GM18517 (cell line): ENCODE measurements at regions not wholly inside any gene's neighbourhood (a gene's known extent, or its start where the extent isn't known, plus 50 kb on each side); places are given as distances from the start of the nearest gene placed in this dataset.
A peak's percentile ranks its signal among the peaks of the same experiment; 100 is the strongest.
"Not testable (repeated sequence)": the region's sequence is repeated elsewhere in the genome, so short reads cannot be mapped to it uniquely, and the experiment has no call there.

Source experiments
- ATAC-seq: cut with Tn5 transposase; IDR thresholded peaks from one replicate; pipeline ENCODE4 v1.9.1; 2021; ENCODE audit warnings: mild to moderate bottlenecking, moderate library complexity; ENCODE audit not compliant: unreplicated experiment

DNA sequence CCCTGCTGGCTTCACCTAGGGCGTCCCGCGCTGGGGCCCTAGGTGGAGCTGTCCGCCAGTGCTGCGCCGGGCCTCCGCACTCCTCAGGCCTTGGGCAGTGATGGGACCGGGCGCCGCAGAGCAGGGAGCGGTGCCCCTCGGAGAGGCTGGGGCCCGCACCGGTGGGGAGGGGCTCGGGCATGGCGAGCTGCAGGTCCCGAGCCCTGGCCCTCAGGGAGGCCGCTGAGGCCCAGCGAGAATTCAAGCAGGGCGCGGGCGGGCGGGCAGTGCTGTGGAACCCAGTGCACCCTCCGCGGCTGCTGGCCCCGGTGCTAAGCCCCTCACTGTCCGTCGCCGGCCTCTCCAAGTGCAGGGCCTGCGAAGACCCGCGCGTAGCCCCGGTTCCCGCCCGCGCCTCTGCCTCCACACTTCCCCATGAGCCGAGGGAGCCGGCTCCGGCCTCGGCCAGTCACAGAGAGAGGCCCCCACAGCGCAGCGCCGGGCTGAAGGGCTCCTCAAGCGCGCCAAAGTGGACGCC is 565.1 kb upstream of the NDST4 start:
- ATAC-seq, result no peak

DNA sequence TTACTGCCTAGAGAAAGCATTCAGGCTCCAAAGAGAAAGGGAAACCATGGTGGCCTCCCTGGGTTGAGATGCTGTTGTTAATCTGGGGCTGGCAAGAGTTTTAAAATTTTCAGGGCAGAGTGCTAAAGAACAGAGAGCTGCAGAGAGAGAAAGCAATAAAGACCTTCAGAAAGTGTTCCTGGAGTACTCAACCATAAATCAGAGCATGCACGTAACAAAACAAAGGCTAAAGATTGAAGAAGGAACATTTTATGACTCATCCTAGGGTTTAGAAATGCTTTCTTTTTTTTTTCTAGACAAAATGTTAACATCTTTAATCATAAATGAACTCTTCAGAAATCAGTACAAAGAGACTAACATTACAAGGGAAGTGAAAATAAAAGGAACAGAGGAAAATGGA is 562.3 kb upstream of the NDST4 start:
- ATAC-seq, result no peak

DNA sequence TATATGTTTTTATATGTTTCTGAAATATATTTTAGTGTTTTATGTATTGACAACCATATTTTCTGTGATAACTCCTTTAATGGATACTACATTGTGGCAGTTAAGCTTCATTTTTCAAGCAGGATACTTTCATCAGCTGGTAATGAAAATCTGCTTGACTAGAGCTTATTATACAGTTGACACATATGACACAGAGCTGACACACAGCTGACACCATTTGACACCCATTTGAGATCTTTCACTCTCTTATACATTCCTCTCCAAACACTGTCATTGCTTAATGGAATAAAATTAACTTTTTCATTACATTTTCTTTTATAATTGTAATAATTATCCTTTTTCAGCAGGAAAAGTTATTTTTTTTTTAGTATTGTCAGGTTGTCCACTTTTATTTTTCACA is 561.1 kb upstream of the NDST4 start:
- no peak for ATAC-seq

DNA sequence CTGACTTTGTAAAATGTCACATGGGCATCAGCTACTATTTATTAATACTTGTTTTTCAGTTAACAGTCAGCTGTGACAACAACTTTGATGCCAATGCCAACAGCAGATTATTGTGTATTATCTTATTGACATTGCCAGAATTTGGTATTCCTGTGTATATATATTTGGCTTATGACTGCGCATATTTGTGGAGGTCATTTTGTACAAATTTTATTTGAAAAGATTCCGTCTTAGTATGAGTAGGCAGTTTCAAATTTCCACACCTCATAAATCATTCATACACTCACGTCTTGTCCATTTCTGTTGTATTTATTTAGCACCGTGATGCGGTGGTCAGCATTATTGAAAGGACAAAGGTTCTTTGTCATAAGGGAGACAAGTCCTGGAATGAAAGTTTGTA is 558.2 kb upstream of the NDST4 start:
- no peak for ATAC-seq

DNA sequence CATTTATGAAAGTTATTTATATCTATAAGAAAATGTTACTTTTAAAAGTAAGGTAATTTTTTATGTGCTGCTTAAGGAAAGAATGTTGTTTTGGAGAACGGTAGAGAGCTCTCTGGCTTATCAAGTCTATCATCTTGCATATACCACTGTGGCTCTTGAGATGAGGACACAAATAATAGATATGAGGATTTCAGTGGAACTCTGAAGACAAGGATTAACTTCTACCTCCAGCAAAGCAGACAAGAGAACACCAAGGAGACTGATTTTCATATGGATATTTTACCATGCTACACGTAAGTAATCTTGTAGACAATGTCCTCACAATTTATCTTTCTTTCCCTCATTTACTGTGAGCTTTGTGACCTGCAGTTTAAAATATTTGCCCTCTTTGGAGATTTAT is 557.5 kb upstream of the NDST4 start:
- ATAC-seq, result no peak

DNA sequence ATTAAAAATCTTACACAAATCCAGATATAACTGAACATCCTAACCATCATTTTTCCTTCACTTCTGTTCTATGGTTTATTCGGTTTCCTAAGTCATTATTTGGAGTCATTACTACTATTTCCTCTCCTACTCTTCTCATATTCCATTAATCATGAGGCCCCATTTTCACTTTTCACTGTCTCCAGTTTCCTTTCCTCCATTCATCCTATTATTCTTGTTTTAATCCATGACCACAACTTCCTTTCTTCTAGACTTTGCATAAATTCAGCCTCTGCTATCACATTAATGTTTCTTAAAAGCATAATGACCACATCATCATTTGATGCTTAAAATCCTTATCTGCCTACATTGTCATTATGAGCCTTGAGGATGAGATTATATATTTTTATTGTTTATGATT is 555.0 kb upstream of the NDST4 start:
- ATAC-seq, result no peak

DNA sequence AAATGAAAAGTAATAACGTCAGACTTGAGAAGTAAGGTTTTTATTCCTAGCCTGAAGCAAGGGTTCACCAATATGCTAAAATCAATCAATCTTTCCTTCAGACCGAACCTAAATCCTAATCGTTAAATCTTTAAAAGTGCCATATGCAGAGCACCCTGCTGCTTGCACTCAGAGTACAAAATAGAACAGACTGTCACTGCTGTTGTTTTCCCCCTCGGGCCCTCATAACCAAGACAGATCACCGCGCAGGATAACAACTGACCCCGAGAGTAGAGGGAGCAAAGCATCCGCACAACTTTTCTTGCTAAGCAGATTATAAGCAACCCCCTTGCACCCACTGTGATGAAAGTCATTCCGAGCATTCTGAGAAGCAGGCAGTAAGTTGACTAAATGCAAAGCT is 550.9 kb upstream of the NDST4 start:
- no peak for ATAC-seq

DNA sequence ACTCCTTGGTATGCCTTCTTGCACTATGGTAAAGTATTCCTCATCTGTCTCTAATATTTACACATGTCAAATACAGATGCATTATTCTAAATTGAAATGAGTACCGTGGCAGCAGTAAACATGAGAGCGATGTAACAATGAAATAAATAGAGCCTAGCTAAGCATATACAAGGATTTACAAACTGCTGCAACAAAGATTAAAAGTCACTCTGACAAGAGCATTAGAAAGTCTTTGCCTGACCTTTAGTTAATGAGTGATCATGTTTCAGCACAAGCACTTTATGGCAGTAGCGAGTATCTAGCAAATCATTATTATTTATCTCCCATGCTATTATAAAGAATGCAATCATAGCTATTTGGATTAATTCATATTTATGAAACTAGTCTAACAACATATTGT is 547.0 kb upstream of the NDST4 start:
- ATAC-seq, result no peak

DNA sequence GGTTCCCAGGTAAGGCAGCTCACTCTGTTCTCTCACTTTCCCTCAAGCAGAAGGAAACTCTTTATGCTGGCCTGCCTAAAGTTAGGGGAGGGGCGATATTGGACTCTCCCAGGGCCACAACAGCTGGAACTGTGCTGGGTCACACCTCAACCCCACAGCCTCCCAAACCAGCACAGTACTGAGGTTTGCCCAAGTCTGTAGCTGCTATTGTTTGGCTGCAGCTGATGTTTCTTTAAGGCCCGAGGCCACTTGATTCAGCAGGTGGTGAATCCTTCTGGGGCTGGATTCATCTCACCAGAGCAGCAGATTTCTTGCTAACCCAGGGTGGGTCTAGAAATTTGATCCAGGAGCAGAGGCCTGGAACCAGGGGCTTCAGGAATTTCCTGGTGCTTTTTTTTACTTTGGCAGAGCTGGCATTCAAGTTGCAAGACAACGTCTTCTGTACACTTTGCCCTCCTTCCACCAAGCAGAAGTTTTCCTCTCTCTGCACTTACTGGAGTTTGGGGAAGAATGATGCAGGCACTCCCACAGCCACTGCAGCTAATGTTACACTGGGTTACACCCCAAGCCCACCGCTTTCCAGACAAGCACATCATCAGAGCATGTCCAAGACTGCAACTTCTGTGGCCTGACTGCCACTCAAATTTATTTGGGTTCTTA is 544.7 kb upstream of the NDST4 start:
- no peak for ATAC-seq

DNA sequence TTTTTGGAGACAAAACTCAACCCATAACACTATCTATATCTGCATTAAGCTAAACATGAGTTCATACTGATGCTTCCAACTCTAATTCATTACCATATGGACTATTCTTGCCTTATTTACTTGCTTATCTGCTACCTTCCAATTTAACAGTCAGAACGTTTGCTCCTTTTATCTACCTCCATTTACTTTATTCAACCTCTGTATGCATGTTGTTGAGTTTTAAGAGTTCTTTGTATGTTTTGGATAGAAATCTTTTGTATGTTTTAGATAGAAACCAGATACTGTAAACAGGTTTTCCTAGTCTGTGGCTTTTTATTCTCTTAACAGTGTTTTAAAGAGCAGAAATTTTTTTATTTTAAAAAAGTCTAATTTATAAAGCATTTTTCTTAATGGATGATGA is 542.2 kb upstream of the NDST4 start:
- ATAC-seq, result no peak

DNA sequence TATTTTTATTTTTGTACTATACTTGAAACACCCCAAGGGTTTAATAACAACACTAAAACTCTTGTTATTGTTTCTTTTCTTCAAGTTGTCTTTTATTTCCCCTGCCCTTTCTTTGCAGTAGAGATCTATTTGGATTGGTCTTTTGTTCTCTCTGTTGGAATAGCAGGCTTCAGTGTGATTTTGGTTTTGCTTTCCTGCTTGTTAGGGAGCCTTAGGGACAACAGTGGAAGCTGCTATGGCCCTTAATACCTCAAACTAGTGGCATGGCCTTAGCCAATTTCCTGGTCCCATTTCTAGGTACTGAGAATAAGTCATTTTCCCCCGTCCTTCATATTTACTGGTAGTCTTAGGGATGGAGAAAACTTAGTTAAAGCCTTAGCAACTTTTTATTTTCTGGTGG is 535.4 kb upstream of the NDST4 start:
- no peak for ATAC-seq

DNA sequence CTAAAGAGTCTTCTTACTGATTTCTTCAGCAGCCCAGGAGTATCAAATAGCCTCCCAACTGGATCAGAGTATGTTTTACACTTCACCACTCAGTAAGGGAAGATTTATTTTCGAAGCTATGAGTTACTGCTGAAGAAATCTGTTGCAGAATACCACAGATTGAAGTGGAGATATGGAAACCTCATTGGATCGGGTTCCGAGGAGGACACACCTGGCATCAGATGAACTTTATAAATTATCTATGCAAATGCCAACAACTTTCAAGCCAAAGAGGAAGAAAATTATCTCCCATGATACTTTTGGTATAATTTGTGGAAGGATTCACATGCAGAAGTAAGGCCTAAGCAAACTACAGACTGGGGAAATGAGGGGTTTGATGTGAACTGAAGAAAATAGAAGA is 515.9 kb upstream of the NDST4 start:
- no peak for ATAC-seq

DNA sequence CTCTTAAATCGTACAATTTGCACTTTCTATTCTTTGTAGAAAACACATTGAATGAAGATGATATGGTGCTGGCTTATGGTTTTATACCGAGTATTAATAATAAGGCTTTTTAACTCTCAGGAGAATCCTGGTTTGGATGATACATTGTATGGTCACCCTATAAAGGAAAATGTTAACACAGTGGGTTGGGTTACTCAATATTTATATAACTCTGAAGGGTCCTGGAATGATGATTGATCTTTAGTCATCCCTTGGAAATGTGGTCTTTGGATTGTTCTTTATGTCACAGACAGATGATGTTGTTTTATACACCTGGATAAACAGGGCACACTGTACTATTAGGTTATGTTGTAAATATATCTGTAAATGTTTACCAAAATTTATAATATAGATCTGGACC is 496.2 kb upstream of the NDST4 start:
- ATAC-seq, result no peak

DNA sequence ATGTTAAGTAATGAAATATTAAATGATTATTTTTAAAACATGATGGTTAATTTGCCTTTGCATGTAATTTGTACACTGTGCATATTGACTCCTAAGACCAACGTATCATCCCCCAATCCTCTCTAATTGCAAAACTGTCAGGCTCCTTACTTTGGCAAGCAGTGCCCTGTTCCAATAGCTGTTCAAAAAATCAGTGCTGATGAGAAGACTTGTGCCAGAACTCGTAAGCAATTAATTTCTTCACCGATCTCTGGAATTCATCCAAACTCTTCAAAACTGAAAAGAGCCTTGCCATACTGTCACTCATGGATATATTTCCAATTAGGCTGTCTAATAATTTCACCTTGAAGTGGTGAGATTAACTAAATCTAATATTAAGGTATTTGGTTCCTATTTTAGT is 493.9 kb upstream of the NDST4 start:
- no peak for ATAC-seq

DNA sequence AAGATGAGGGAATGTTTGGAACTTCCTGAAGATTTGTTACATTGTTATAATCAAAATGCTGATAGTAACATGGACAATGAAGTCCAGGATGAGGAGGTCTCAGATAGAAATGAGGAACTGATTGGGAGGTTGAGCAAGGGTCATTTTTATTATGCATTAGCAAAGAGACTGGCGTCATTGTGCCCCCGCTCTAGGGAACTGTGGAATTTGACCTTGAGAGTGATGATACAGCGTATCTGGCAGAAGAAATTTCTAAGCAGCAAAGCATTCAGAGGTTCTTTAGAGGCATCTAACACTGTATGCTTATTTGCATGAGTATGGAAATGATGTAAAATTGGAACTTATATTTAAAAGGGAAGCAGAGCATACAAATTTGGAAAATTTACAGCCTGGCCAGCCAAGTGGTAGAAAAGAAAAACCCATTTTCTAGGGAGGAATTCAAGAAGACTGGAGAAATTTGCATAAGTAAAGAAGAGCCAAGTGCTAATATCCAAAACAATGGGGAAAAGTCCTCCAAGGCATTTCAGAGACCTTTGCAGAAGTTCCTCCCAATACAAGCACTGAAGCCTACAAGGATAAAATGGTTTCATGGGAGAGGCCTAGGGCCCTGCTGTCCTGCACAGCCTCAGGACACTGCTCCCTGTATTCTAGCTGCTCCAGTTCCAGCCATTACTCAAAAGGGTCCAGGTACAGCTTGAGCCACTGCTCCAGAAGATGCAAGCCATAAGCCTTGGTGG is 483.0 kb upstream of the NDST4 start:
- ATAC-seq, result no peak

DNA sequence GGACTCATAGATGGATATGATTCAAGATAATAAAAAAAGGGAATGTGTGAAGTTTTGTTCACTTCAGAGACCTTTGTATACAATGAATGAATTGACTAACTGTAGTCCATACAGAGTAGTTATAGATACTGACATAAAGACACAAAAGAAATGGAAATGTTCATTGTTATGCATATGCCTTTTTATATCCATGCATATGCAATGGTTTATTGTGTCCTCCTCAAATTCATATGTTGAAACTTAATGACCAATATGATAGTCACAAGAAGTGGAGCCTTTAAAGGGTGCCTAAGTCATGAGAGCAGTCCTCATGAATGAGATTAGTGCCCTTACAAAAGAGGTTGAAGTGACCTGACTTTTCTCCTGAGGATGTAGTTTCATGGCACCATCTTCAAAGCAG is 467.5 kb upstream of the NDST4 start:
- ATAC-seq, result no peak

DNA sequence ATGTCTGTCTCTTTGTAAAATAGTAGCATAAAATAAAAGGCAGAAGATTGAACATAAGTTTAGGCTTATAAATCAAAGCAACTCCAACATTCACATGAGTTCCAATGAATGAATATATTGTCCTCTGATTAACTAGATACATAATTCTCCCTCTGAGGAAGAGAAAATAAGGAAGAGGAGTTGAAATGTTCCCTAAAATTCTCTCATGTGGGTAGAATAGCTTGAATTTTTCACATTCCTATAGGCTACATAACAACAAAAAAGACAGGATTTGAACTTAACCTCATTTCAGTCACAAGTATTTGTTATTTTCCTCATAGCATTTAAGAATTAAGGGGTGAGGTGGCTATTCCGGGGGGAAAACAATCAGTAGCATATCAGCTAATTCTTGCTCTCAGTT is 462.4 kb upstream of the NDST4 start:
- ATAC-seq, result no peak

DNA sequence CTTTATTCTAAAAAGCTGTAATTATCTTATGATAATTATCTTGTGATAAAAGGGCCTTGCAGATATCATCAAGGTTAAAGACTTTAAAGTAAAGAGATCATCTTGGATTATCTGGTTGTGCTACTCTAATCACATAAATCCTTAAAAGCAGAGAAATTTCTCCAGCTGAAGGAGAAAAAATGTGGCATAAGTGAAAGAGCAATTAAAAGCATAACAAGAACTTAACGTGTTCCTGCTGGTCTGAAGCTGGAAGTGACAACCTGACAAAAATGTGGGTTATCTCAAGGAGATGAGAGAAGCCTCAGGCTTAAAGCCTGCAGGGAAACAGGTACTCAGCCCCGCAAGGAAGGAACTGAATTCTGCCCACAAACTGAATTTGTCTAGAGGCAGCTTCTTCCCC is 449.1 kb upstream of the NDST4 start:
- no peak for ATAC-seq

DNA sequence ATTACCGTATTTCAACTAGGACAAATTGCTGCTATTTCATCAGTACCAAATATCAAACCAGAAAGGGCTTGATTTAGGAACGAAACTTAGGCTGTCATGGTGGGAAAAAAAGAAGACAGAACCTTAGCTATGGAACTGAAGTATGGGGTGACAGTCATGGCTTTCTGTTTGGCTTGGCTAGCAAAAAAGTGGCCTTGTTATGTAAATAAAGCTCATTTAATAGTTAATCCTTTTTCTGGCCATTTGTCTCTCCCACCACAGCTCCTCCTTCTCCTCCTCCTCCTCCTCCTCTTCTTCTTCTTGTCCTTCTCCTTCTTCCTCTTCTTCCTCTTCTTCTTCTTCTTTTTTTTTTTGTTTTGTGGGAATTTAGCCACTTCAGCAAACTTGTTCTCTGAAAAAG is 434.7 kb upstream of the NDST4 start:
- no peak for ATAC-seq

DNA sequence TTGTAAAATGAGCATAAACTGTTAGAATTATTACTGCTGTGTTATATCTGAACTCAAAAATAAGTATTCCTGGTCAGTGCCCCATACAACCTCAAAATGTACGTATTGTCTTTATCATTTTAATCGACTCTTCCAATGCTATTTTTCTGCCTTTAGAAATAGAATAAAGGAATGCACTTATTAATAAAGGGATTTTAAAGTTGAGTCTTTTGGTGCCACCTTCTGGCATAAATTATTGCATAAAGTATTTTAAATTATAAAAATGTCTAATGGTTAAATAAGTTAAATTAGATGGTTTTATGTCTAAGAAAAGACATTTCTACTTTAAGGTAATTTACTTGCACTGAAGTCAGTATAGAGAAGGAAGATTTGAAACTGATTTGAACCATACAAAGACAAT is 424.0 kb upstream of the NDST4 start:
- no peak for ATAC-seq

DNA sequence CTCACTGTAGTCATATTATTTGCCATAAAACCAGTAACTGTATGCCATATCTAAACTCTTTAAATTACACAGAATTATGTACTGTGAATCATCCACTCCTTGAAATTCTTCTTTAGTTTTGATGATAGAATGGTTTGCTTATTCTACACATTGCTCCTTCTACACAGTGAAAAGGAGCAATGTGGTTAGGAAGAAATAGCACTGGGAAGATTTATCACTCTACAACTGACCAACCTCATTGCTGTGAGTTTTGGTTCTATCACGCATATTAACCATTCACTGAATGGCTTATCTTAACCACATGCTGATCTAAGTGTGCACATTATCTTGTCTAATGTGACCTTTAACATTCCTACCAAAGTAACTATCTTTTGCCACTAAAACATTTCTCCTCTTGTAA is 415.7 kb upstream of the NDST4 start:
- ATAC-seq, result no peak

DNA sequence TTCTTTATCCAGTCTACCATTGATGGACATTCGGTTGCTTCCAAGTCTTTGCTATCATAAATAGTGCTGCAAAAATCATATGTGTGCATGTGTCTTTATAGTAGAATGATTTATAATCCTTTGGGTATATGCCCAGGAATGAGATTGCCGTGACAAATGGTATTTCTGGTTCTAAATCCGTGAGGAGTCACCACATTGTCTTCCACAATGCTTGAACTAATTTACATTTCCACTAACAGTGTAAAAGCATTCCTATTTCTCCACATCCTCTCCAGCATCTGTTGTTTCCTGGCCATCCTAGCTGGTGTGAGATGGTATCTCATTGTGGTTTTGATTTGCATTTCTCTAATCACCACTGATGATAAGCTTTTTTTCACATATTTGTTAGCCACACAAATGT is 406.1 kb upstream of the NDST4 start:
- ATAC-seq, result not testable (repeated sequence)

DNA sequence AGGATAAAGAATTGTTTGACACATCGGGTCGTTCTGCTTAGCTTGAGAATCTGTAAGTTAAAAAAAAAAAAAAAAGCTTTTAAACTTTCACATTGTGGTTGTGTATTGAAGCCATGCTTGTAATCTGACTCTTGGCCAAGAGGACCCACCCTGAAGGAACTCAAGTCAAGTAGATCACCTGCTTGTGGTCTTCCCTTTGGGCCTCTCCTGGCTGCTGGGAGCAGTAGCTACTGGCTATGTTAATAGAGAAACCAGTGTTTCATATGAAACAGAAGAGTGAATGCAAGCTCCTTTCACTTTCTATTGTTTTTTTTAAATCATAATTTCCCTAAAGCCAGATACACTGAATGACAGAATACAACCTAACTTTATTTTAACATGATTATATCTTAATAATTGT is 402.4 kb upstream of the NDST4 start:
- peak; percentile 83 for ATAC-seq
